ENCODE measurements at regions not wholly inside any gene's neighbourhood (a gene's known extent, or its start where the extent isn't known, plus 50 kb on each side); places are given as distances from the start of the nearest gene placed in this dataset.

- Histone ChIP-seq H3K9me3 (ENCODE audit: control insufficient read depth, insufficient read depth, low read length) (no peaks in the 10 kb centered on the region), H3K9ac (ENCODE audit: low read depth, low read length) (no peak overlapping the region), H3K36me3 (ENCODE audit: control insufficient read depth, insufficient read depth, low read length) (no peaks in the 10 kb centered on the region), H3K27me3 (ENCODE audit: control insufficient read depth, insufficient read depth, low read length) (no peaks in the 10 kb centered on the region), H3K4me1 (ENCODE audit: control insufficient read depth, insufficient read depth, low read length) (peaks cover 3% of the 10 kb centered on the region), H3K4me3 (ENCODE audit: low read depth, low read length) (no peak overlapping the region)
These were observed 139.6 kb downstream of the S1PR1 start for GRCh38 chr1:101376121-101377083.

- no peaks in the 10 kb centered on the region for H3K36me3 ChIP-seq (ENCODE audit: control insufficient read depth, insufficient read depth, low read length)
- H3K4me1 ChIP-seq (ENCODE audit: control insufficient read depth, insufficient read depth, low read length) = peaks cover 6% of the 10 kb centered on the region
- no peak overlapping the region for H3K9ac ChIP-seq (ENCODE audit: low read depth, low read length)
- no peaks in the 10 kb centered on the region for H3K27me3 ChIP-seq (ENCODE audit: control insufficient read depth, insufficient read depth, low read length)
- H3K4me3 ChIP-seq (ENCODE audit: low read depth, low read length) = no peak overlapping the region
- no peaks in the 10 kb centered on the region for H3K9me3 ChIP-seq (ENCODE audit: control insufficient read depth, insufficient read depth, low read length)
These were observed 140.4 kb downstream of the S1PR1 start for GRCh38 chr1:101377084-101377835.

- Histone ChIP-seq H3K9me3 (ENCODE audit: control insufficient read depth, insufficient read depth, low read length) (no peaks in the 10 kb centered on the region), H3K36me3 (ENCODE audit: control insufficient read depth, insufficient read depth, low read length) (no peaks in the 10 kb centered on the region), H3K4me3 (ENCODE audit: low read depth, low read length) (no peak overlapping the region), H3K9ac (ENCODE audit: low read depth, low read length) (no peak overlapping the region), H3K27me3 (ENCODE audit: control insufficient read depth, insufficient read depth, low read length) (no peaks in the 10 kb centered on the region), H3K4me1 (ENCODE audit: control insufficient read depth, insufficient read depth, low read length) (peaks cover 8% of the 10 kb centered on the region)
These were observed 142.2 kb downstream of the S1PR1 start for GRCh38 chr1:101379037-101379436.

GRCh38 chr1:101379950-101380349 lies 143.1 kb downstream of the S1PR1 start:
- no peaks in the 10 kb centered on the region for H3K9me3 ChIP-seq (ENCODE audit: control insufficient read depth, insufficient read depth, low read length)
- H3K36me3 ChIP-seq (ENCODE audit: control insufficient read depth, insufficient read depth, low read length) = no peaks in the 10 kb centered on the region
- H3K4me1 ChIP-seq (ENCODE audit: control insufficient read depth, insufficient read depth, low read length) = peaks cover 8% of the 10 kb centered on the region
- no peaks in the 10 kb centered on the region for H3K27me3 ChIP-seq (ENCODE audit: control insufficient read depth, insufficient read depth, low read length)
- H3K9ac ChIP-seq (ENCODE audit: low read depth, low read length) = no peak overlapping the region
- H3K4me3 ChIP-seq (ENCODE audit: low read depth, low read length) = no peak overlapping the region

GRCh38 chr1:101382135-101382534 lies 145.3 kb downstream of the S1PR1 start:
- no peak overlapping the region for H3K9ac ChIP-seq (ENCODE audit: low read depth, low read length)
- no peaks in the 10 kb centered on the region for H3K9me3 ChIP-seq (ENCODE audit: control insufficient read depth, insufficient read depth, low read length)
- no peaks in the 10 kb centered on the region for H3K36me3 ChIP-seq (ENCODE audit: control insufficient read depth, insufficient read depth, low read length)
- H3K4me1 ChIP-seq (ENCODE audit: control insufficient read depth, insufficient read depth, low read length) = peaks cover 8% of the 10 kb centered on the region
- H3K4me3 ChIP-seq (ENCODE audit: low read depth, low read length) = no peak overlapping the region
- no peaks in the 10 kb centered on the region for H3K27me3 ChIP-seq (ENCODE audit: control insufficient read depth, insufficient read depth, low read length)

GRCh38 chr1:101388904-101389546 lies 152.2 kb downstream of the S1PR1 start:
- Histone ChIP-seq H3K4me1 (ENCODE audit: control insufficient read depth, insufficient read depth, low read length) (no peaks in the 10 kb centered on the region), H3K36me3 (ENCODE audit: control insufficient read depth, insufficient read depth, low read length) (no peaks in the 10 kb centered on the region), H3K4me3 (ENCODE audit: low read depth, low read length) (no peak overlapping the region), H3K9me3 (ENCODE audit: control insufficient read depth, insufficient read depth, low read length) (no peaks in the 10 kb centered on the region), H3K9ac (ENCODE audit: low read depth, low read length) (no peak overlapping the region), H3K27me3 (ENCODE audit: control insufficient read depth, insufficient read depth, low read length) (no peaks in the 10 kb centered on the region)

GRCh38 chr1:101389547-101389929 lies 152.7 kb downstream of the S1PR1 start:
- Histone ChIP-seq H3K9me3 (ENCODE audit: control insufficient read depth, insufficient read depth, low read length) (no peaks in the 10 kb centered on the region), H3K4me3 (ENCODE audit: low read depth, low read length) (no peak overlapping the region), H3K9ac (ENCODE audit: low read depth, low read length) (no peak overlapping the region), H3K27me3 (ENCODE audit: control insufficient read depth, insufficient read depth, low read length) (no peaks in the 10 kb centered on the region), H3K36me3 (ENCODE audit: control insufficient read depth, insufficient read depth, low read length) (no peaks in the 10 kb centered on the region), H3K4me1 (ENCODE audit: control insufficient read depth, insufficient read depth, low read length) (no peaks in the 10 kb centered on the region)

- Histone ChIP-seq H3K36me3 (ENCODE audit: control insufficient read depth, insufficient read depth, low read length) (no peaks in the 10 kb centered on the region), H3K9me3 (ENCODE audit: control insufficient read depth, insufficient read depth, low read length) (no peaks in the 10 kb centered on the region)
These were observed 155.7 kb downstream of the S1PR1 start for GRCh38 chr1:101392552-101392951.

GRCh38 chr1:101394041-101394440 lies 157.2 kb downstream of the S1PR1 start:
- no peaks in the 10 kb centered on the region for H3K9me3 ChIP-seq (ENCODE audit: control insufficient read depth, insufficient read depth, low read length)
- H3K27me3 ChIP-seq (ENCODE audit: control insufficient read depth, insufficient read depth, low read length) = no peaks in the 10 kb centered on the region
- no peaks in the 10 kb centered on the region for H3K4me1 ChIP-seq (ENCODE audit: control insufficient read depth, insufficient read depth, low read length)
- H3K9ac ChIP-seq (ENCODE audit: low read depth, low read length) = no peak overlapping the region
- H3K36me3 ChIP-seq (ENCODE audit: control insufficient read depth, insufficient read depth, low read length) = no peaks in the 10 kb centered on the region
- H3K4me3 ChIP-seq (ENCODE audit: low read depth, low read length) = no peak overlapping the region

More at GRCh38 chr1:101392552-101392951, 155.7 kb downstream of the S1PR1 start:
- no peak overlapping the region for H3K4me3 ChIP-seq (ENCODE audit: low read depth, low read length)
- no peaks in the 10 kb centered on the region for H3K4me1 ChIP-seq (ENCODE audit: control insufficient read depth, insufficient read depth, low read length)
- H3K9ac ChIP-seq (ENCODE audit: low read depth, low read length) = no peak overlapping the region
- H3K27me3 ChIP-seq (ENCODE audit: control insufficient read depth, insufficient read depth, low read length) = no peaks in the 10 kb centered on the region

- Histone ChIP-seq H3K9ac (ENCODE audit: low read depth, low read length) (no peak overlapping the region), H3K4me1 (ENCODE audit: control insufficient read depth, insufficient read depth, low read length) (no peaks in the 10 kb centered on the region), H3K4me3 (ENCODE audit: low read depth, low read length) (no peak overlapping the region), H3K9me3 (ENCODE audit: control insufficient read depth, insufficient read depth, low read length) (no peaks in the 10 kb centered on the region), H3K36me3 (ENCODE audit: control insufficient read depth, insufficient read depth, low read length) (no peaks in the 10 kb centered on the region), H3K27me3 (ENCODE audit: control insufficient read depth, insufficient read depth, low read length) (no peaks in the 10 kb centered on the region)
These were observed 162.4 kb downstream of the S1PR1 start for GRCh38 chr1:101399222-101399621.

GRCh38 chr1:101406271-101406670 lies 169.5 kb downstream of the S1PR1 start:
- Histone ChIP-seq H3K4me3 (ENCODE audit: low read depth, low read length) (no peak overlapping the region), H3K4me1 (ENCODE audit: control insufficient read depth, insufficient read depth, low read length) (no peaks in the 10 kb centered on the region), H3K9ac (ENCODE audit: low read depth, low read length) (no peak overlapping the region), H3K27me3 (ENCODE audit: control insufficient read depth, insufficient read depth, low read length) (no peaks in the 10 kb centered on the region), H3K36me3 (ENCODE audit: control insufficient read depth, insufficient read depth, low read length) (no peaks in the 10 kb centered on the region), H3K9me3 (ENCODE audit: control insufficient read depth, insufficient read depth, low read length) (no peaks in the 10 kb centered on the region)
